ENCODE measurements at regions not wholly inside any gene's neighbourhood (a gene's known extent, or its start where the extent isn't known, plus 50 kb on each side); places are given as distances from the start of the nearest gene placed in this dataset.

DNA sequence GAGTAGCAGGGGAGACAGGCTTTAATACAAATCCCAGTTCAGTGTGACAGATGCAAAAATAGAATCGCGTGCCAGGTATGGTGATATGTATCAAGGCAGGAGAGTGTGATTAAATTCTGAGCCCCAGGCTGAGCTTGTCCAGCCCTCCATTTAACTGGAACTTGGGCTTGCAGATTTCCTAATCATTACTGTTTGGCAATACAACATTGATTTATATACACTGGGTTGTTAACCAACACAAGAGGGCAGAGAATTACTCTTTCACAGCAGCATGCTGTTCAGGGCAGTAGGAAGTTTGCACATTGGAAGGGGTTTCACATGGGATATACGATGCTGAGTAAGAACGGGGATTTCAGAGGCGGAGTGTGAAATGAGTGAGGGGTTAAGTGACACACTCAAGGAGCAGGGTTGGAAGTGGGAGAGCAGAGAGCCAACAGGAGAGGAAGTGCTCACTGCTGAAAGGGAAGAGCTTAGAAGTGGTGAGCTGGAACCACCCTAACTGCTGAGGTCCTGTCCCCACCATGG lies 70.8 kb upstream of the ATXN1 start:
- Histone ChIP-seq H3K4me3 (no peak overlapping the region), H3K27ac (no peak overlapping the region), H3K9me3 (no peaks in the 10 kb centered on the region), H3K27me3 (no peaks in the 10 kb centered on the region), H3K36me3 (no peaks in the 10 kb centered on the region), H3K4me1 (peaks cover 0 to 13% (median 2%) of the 10 kb centered on the region in 4 donors)
- TF ChIP-seq CTCF (IDR thresholded peaks at IDR 0.05): no peak
- intact Hi-C loops (cut with DNase I; ENCODE audit: low total_unique reads): no loop called here
- no peak for DNase-seq

GRCh38 chr6:16831136-16831535 lies 69.9 kb upstream of the ATXN1 start:
- Histone ChIP-seq H3K4me3 (no peak overlapping the region), H3K27me3 (no peaks in the 10 kb centered on the region), H3K27ac (no peak overlapping the region), H3K4me1 (peaks cover 0 to 4% (median under 1%) of the 10 kb centered on the region in 4 donors), H3K36me3 (no peaks in the 10 kb centered on the region), H3K9me3 (no peaks in the 10 kb centered on the region)
- no peak for DNase-seq
- intact Hi-C loops (cut with DNase I; ENCODE audit: low total_unique reads): no loop called here
- TF ChIP-seq CTCF (IDR thresholded peaks at IDR 0.05): no peak

DNA sequence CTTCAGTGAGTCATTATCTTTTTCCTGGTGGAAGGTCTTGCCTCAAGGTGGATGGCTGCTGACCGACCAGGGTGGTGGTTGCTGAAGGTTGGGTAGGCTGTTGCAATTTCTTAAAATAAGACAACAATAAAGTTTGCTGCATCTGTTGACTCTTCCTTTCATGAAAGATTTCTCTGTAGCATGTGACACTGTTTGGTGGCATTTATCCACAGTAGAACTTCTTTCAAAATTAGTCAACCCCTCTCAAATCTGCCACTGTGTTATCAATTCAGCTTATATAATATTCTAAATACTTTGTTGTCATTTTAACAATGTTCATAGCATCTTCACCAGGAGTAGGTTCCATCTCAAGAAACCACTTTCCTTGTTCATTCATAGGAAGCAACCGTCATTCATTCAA lies 66.8 kb upstream of the ATXN1 start:
- no peaks in the 10 kb centered on the region for H3K36me3 ChIP-seq
- no peak overlapping the region for H3K4me3 ChIP-seq
- no peaks in the 10 kb centered on the region for H3K9me3 ChIP-seq
- no peaks in the 10 kb centered on the region for H3K27me3 ChIP-seq
- H3K27ac ChIP-seq: no peak overlapping the region
- no peak for TF ChIP-seq CTCF (IDR thresholded peaks at IDR 0.05)
- intact Hi-C loops (cut with DNase I; ENCODE audit: low total_unique reads): no loop called here
- no peaks in the 10 kb centered on the region for H3K4me1 ChIP-seq
- no peak for DNase-seq

GRCh38 chr6:16827627-16828026 lies 66.4 kb upstream of the ATXN1 start:
- intact Hi-C loops (cut with DNase I; ENCODE audit: low total_unique reads): no loop called here
- H3K4me3 ChIP-seq: no peak overlapping the region
- no peaks in the 10 kb centered on the region for H3K9me3 ChIP-seq
- no peak for TF ChIP-seq CTCF (IDR thresholded peaks at IDR 0.05)
- no peaks in the 10 kb centered on the region for H3K4me1 ChIP-seq
- DNase-seq: no peak
- H3K27me3 ChIP-seq: no peaks in the 10 kb centered on the region
- no peaks in the 10 kb centered on the region for H3K36me3 ChIP-seq
- H3K27ac ChIP-seq: no peak overlapping the region

- H3K36me3 ChIP-seq: no peaks in the 10 kb centered on the region
- H3K4me3 ChIP-seq: no peak overlapping the region
- H3K4me1 ChIP-seq: no peaks in the 10 kb centered on the region
- TF ChIP-seq CTCF (IDR thresholded peaks at IDR 0.05): no peak
- intact Hi-C loops (cut with DNase I; ENCODE audit: low total_unique reads): no loop called here
- H3K27ac ChIP-seq: no peak overlapping the region
- no peak for DNase-seq
- H3K9me3 ChIP-seq: no peaks in the 10 kb centered on the region
- no peaks in the 10 kb centered on the region for H3K27me3 ChIP-seq
Observed at GRCh38 chr6:16825784-16826183, 64.5 kb upstream of the ATXN1 start.
